Trophoblast cell (in vitro differentiated cells and primary cell): ENCODE measurements at regions not wholly inside any gene's neighbourhood (a gene's known extent, or its start where the extent isn't known, plus 50 kb on each side); places are given as distances from the start of the nearest gene placed in this dataset.

ENCODE experiments used
- DNase-seq, 2 donors: peaks; one replicate each; pipeline ENCODE4 v3.0.0-alpha.2; 2016
- H2AFZ ChIP-seq: 2 replicates; pipeline ENCODE4 v1.6.1; 2013; ENCODE audit warnings: low read length, moderate library complexity, mild to moderate bottlenecking; ENCODE audit not compliant: insufficient read depth, poor library complexity
- H2AK5ac ChIP-seq: 2 replicates; pipeline ENCODE4 v1.6.1; 2013; ENCODE audit warnings: mild to moderate bottlenecking, low read length
- H2BK120ac ChIP-seq: 2 replicates; pipeline ENCODE4 v1.6.1; 2013; ENCODE audit warnings: low read length, mild to moderate bottlenecking, moderate library complexity; ENCODE audit not compliant: insufficient read depth, poor library complexity
- H2BK12ac ChIP-seq: 2 replicates; pipeline ENCODE4 v1.6.1; 2013; ENCODE audit warnings: mild to moderate bottlenecking, low read length, moderate library complexity
- H2BK5ac ChIP-seq: 2 replicates; pipeline ENCODE4 v1.6.1; 2013; ENCODE audit warnings: low read length, low read depth, moderate library complexity, mild to moderate bottlenecking; ENCODE audit not compliant: poor library complexity
- H3K14ac ChIP-seq: 2 replicates; pipeline ENCODE4 v1.6.1; 2013; ENCODE audit warnings: mild to moderate bottlenecking, low read length
- H3K18ac ChIP-seq: 2 replicates; pipeline ENCODE4 v1.6.1; 2013; ENCODE audit warnings: mild to moderate bottlenecking, low read length
- H3K23ac ChIP-seq: 2 replicates; pipeline ENCODE4 v1.6.1; 2013; ENCODE audit warnings: low read length
- H3K27ac ChIP-seq: 2 replicates; pipeline ENCODE4 v1.5.1; 2013; ENCODE audit warnings: low read depth, mild to moderate bottlenecking, inconsistent platforms, low read length, moderate library complexity
- H3K27me3 ChIP-seq: 2 replicates; pipeline ENCODE4 v1.6.1; 2013; ENCODE audit warnings: inconsistent platforms, mild to moderate bottlenecking, low read length, moderate library complexity; ENCODE audit not compliant: insufficient read depth
- H3K36me3 ChIP-seq, 2 experiments: 1 replicate in 1 of 2; 2 replicates in 1 of 2; pipeline ENCODE4 v1.6.1; 2013; ENCODE audit warnings: low read length in 2 of 2, mild to moderate bottlenecking in 2 of 2, moderate library complexity in 1 of 2; ENCODE audit not compliant: insufficient read depth in 2 of 2, control insufficient read depth in 1 of 2
- H3K4ac ChIP-seq: 2 replicates; pipeline ENCODE4 v1.6.1; 2013; ENCODE audit warnings: low read depth, mild to moderate bottlenecking, low read length, moderate library complexity
- H3K4me1 ChIP-seq, 2 experiments: 1 replicate in 1 of 2; 2 replicates in 1 of 2; pipeline ENCODE4 v1.6.1; 2013; ENCODE audit warnings: low read length in 2 of 2, mild to moderate bottlenecking in 2 of 2, moderate library complexity in 1 of 2; ENCODE audit not compliant: insufficient read depth in 2 of 2, control insufficient read depth in 1 of 2
- H3K4me2 ChIP-seq: 2 replicates; pipeline ENCODE4 v1.6.1; 2013; ENCODE audit warnings: inconsistent platforms, mild to moderate bottlenecking, low read length, moderate library complexity
- H3K4me3 ChIP-seq: 2 replicates; pipeline ENCODE4 v1.5.1; 2013; ENCODE audit warnings: mild to moderate bottlenecking, low read depth, low read length, inconsistent platforms
- H3K79me1 ChIP-seq: one replicate; pipeline ENCODE4 v1.6.1; 2013; ENCODE audit warnings: low read length
- H3K79me2 ChIP-seq: 2 replicates; pipeline ENCODE4 v1.6.1; 2013; ENCODE audit warnings: low read length, mild to moderate bottlenecking; ENCODE audit not compliant: control insufficient read depth, insufficient read depth, poor library complexity
- H3K9ac ChIP-seq: 2 replicates; pipeline ENCODE4 v1.6.1; 2013; ENCODE audit warnings: mild to moderate bottlenecking, low read length
- H3K9me3 ChIP-seq: 2 replicates; pipeline ENCODE4 v1.6.1; 2013; ENCODE audit warnings: low read depth, mild to moderate bottlenecking, control low read depth, inconsistent platforms, low read length; ENCODE audit not compliant: insufficient read depth
- H4K12ac ChIP-seq: 2 replicates; pipeline ENCODE4 v1.6.1; 2013; ENCODE audit warnings: low read depth, mild to moderate bottlenecking, low read length, moderate library complexity
- H4K8ac ChIP-seq: 2 replicates; pipeline ENCODE4 v1.6.1; 2013; ENCODE audit warnings: low read depth, mild to moderate bottlenecking, low read length, moderate library complexity
- H4K91ac ChIP-seq: one replicate; pipeline ENCODE4 v1.6.1; 2013; ENCODE audit warnings: low read depth, mild to moderate bottlenecking, low read length, moderate library complexity
- WGBS: extraction: QIAGEN DNeasy Blood & Tissue Kit; methylation state at CpG from one replicate; pipeline ENCODE4 v1.1.7; 2013; ENCODE audit warnings: missing lambda C conversion rate; ENCODE audit not compliant: insufficient read length, insufficient coverage; ENCODE audit errors: extremely low coverage; 5-methylcytosine and 5-hydroxymethylcytosine counted together

- WGBS = no CpG with 5 or more reads among the region's 2 CpGs
- no peak overlapping the region for H3K4me2 ChIP-seq
- no peak overlapping the region for H4K12ac ChIP-seq
- H3K4ac ChIP-seq = no peak overlapping the region
- no peaks in the 10 kb centered on the region for H3K79me2 ChIP-seq
- peak in 1 of 2 donors; percentile 50 for DNase-seq
- no peak overlapping the region for H2AK5ac ChIP-seq
- no peaks in the 10 kb centered on the region for H3K27me3 ChIP-seq
- no peak overlapping the region for H2BK120ac ChIP-seq
- H3K9me3 ChIP-seq = no peaks in the 10 kb centered on the region
- H4K8ac ChIP-seq = no peak overlapping the region
- H2BK5ac ChIP-seq = no peak overlapping the region
- no peak overlapping the region for H2BK12ac ChIP-seq
- no peak overlapping the region for H3K27ac ChIP-seq
- no peak overlapping the region for H3K23ac ChIP-seq
- no peaks in the 10 kb centered on the region for H3K79me1 ChIP-seq
- H3K36me3 ChIP-seq = no peaks in the 10 kb centered on the region
- H3K14ac ChIP-seq = no peak overlapping the region
- no peak overlapping the region for H3K9ac ChIP-seq
- H3K18ac ChIP-seq = no peak overlapping the region
- no peak overlapping the region for H2AFZ ChIP-seq
- H3K4me3 ChIP-seq = no peak overlapping the region
- no peak overlapping the region for H4K91ac ChIP-seq
- no peaks in the 10 kb centered on the region for H3K4me1 ChIP-seq
Observed at GRCh38 chr2:157055660-157056199, 201.8 kb upstream of the GALNT5 start.

GRCh38 chr2:157056200-157056676 lies 201.3 kb upstream of the GALNT5 start:
- no peak overlapping the region for H2BK120ac ChIP-seq
- no peak overlapping the region for H2AK5ac ChIP-seq
- no CpG with 5 or more reads among the region's 1 CpG for WGBS
- no peak overlapping the region for H3K9ac ChIP-seq
- no peak overlapping the region for H2BK5ac ChIP-seq
- no peak overlapping the region for H3K18ac ChIP-seq
- H3K9me3 ChIP-seq = no peaks in the 10 kb centered on the region
- H3K4me3 ChIP-seq = no peak overlapping the region
- H2AFZ ChIP-seq = no peak overlapping the region
- no peaks in the 10 kb centered on the region for H3K79me1 ChIP-seq
- H4K8ac ChIP-seq = no peak overlapping the region
- H3K4me1 ChIP-seq = no peaks in the 10 kb centered on the region
- H3K14ac ChIP-seq = no peak overlapping the region
- H4K12ac ChIP-seq = no peak overlapping the region
- no peaks in the 10 kb centered on the region for H3K36me3 ChIP-seq
- H3K4ac ChIP-seq = no peak overlapping the region
- no peak overlapping the region for H3K27ac ChIP-seq
- DNase-seq = no peak
- no peaks in the 10 kb centered on the region for H3K27me3 ChIP-seq
- H3K4me2 ChIP-seq = no peak overlapping the region
- no peaks in the 10 kb centered on the region for H3K79me2 ChIP-seq
- no peak overlapping the region for H4K91ac ChIP-seq
- no peak overlapping the region for H2BK12ac ChIP-seq
- no peak overlapping the region for H3K23ac ChIP-seq

GRCh38 chr2:157058161-157058560 lies 199.3 kb upstream of the GALNT5 start:
- Histone ChIP-seq H3K18ac (no peak overlapping the region), H3K36me3 (no peaks in the 10 kb centered on the region), H3K79me1 (no peaks in the 10 kb centered on the region), H2BK5ac (no peak overlapping the region), H3K27me3 (no peaks in the 10 kb centered on the region), H3K9me3 (no peaks in the 10 kb centered on the region), H3K4ac (no peak overlapping the region), H3K4me3 (no peak overlapping the region), H4K91ac (no peak overlapping the region), H3K4me1 (no peaks in the 10 kb centered on the region), H2AK5ac (no peak overlapping the region), H2BK120ac (no peak overlapping the region), H4K8ac (no peak overlapping the region), H3K4me2 (no peak overlapping the region), H3K14ac (no peak overlapping the region), H3K79me2 (no peaks in the 10 kb centered on the region), H2BK12ac (no peak overlapping the region), H3K27ac (no peak overlapping the region), H2AFZ (no peak overlapping the region), H4K12ac (no peak overlapping the region), H3K9ac (no peak overlapping the region), H3K23ac (no peak overlapping the region)
- no CpG with 5 or more reads among the region's 2 CpGs for WGBS
- DNase-seq = no peak

GRCh38 chr2:157059036-157059435 lies 198.5 kb upstream of the GALNT5 start:
- Histone ChIP-seq H2BK120ac (no peak overlapping the region), H3K79me1 (no peaks in the 10 kb centered on the region), H3K9me3 (no peaks in the 10 kb centered on the region), H3K4me1 (no peaks in the 10 kb centered on the region), H2AK5ac (no peak overlapping the region), H3K79me2 (no peaks in the 10 kb centered on the region), H3K23ac (no peak overlapping the region), H2BK12ac (no peak overlapping the region), H4K12ac (no peak overlapping the region), H4K91ac (no peak overlapping the region), H2AFZ (no peak overlapping the region), H3K27me3 (no peaks in the 10 kb centered on the region), H3K4ac (no peak overlapping the region), H2BK5ac (no peak overlapping the region), H3K14ac (no peak overlapping the region), H3K4me3 (no peak overlapping the region), H4K8ac (no peak overlapping the region), H3K36me3 (no peaks in the 10 kb centered on the region), H3K27ac (no peak overlapping the region), H3K18ac (no peak overlapping the region), H3K4me2 (no peak overlapping the region), H3K9ac (no peak overlapping the region)
- no CpG with 5 or more reads among the region's 2 CpGs for WGBS
- DNase-seq = no peak
